GM18909 (cell line): ENCODE measurements at regions not wholly inside any gene's neighbourhood (a gene's known extent, or its start where the extent isn't known, plus 50 kb on each side); places are given as distances from the start of the nearest gene placed in this dataset.
A peak's percentile ranks its signal among the peaks of the same experiment; 100 is the strongest.

Experiments
- ATAC-seq: cut with Tn5 transposase; IDR thresholded peaks from one replicate; pipeline ENCODE4 v1.9.1; 2021; ENCODE audit warnings: mild to moderate bottlenecking; ENCODE audit not compliant: unreplicated experiment, poor library complexity

- ATAC-seq = no peak
These were observed 51.3 kb upstream of the LRRN2 start for GRCh38 chr1:204736836-204737235.

- no peak for ATAC-seq
These were observed 53.0 kb upstream of the LRRN2 start for GRCh38 chr1:204738506-204738905.

- ATAC-seq = no peak
These were observed 54.8 kb upstream of the LRRN2 start for GRCh38 chr1:204740354-204740753.

- ATAC-seq = no peak
These were observed 55.9 kb upstream of the LRRN2 start for GRCh38 chr1:204741440-204741839.

GRCh38 chr1:204742676-204743251 lies 57.2 kb upstream of the LRRN2 start:
- ATAC-seq = no peak

- ATAC-seq = no peak
These were observed 58.7 kb upstream of the LRRN2 start for GRCh38 chr1:204744107-204744779.

- ATAC-seq = no peak
These were observed 61.4 kb upstream of the LRRN2 start for GRCh38 chr1:204746838-204747442.

- ATAC-seq = no peak
These were observed 65.9 kb upstream of the LRRN2 start for GRCh38 chr1:204751480-204751879.

GRCh38 chr1:204751883-204752687 lies 66.5 kb upstream of the LRRN2 start:
- ATAC-seq = no peak

- no peak for ATAC-seq
These were observed 67.1 kb upstream of the LRRN2 start for GRCh38 chr1:204752688-204753040.

GRCh38 chr1:204754821-204755220 lies 69.3 kb upstream of the LRRN2 start:
- ATAC-seq = no peak

- ATAC-seq = no peak
These were observed 70.8 kb upstream of the LRRN2 start for GRCh38 chr1:204756349-204756748.

- ATAC-seq = no peak
These were observed 71.3 kb upstream of the LRRN2 start for GRCh38 chr1:204756811-204757210.

GRCh38 chr1:204758601-204759000 lies 73.1 kb upstream of the LRRN2 start:
- ATAC-seq = no peak

GRCh38 chr1:204760350-204760749 lies 74.8 kb upstream of the LRRN2 start:
- no peak for ATAC-seq

GRCh38 chr1:204760757-204761156 lies 75.2 kb upstream of the LRRN2 start:
- ATAC-seq = no peak

- ATAC-seq = peak; percentile 72
These were observed 78.4 kb upstream of the LRRN2 start for GRCh38 chr1:204763773-204764427.

- ATAC-seq = no peak
These were observed 84.5 kb upstream of the LRRN2 start for GRCh38 chr1:204769997-204770396.

GRCh38 chr1:204771358-204771757 lies 85.8 kb upstream of the LRRN2 start:
- no peak for ATAC-seq

GRCh38 chr1:204773246-204773645 lies 87.7 kb upstream of the LRRN2 start:
- ATAC-seq = no peak

- ATAC-seq = no peak
These were observed 90.0 kb upstream of the LRRN2 start for GRCh38 chr1:204775546-204775945.
